ENCODE measurements at regions not wholly inside any gene's neighbourhood (a gene's known extent, or its start where the extent isn't known, plus 50 kb on each side); places are given as distances from the start of the nearest gene placed in this dataset.

- no peak overlapping the region for H3K27ac ChIP-seq
- WGBS = 84% methylated on average over 1 of the region's 1 CpG
- H3K27me3 ChIP-seq = no peaks in the 10 kb centered on the region
- no peaks in the 10 kb centered on the region for H3K4me1 ChIP-seq
- no peak overlapping the region for H3K4me3 ChIP-seq
- no peak for DNase-seq (ENCODE audit: low spot score in 2 of 2)
- no peaks in the 10 kb centered on the region for H3K36me3 ChIP-seq
- peaks cover 4% of the 10 kb centered on the region for H3K9me3 ChIP-seq
- TF ChIP-seq EP300 (IDR thresholded peaks at IDR 0.05) (no peak), POLR2AphosphoS5 (IDR thresholded peaks at IDR 0.05) (no peak), POLR2A (IDR thresholded peaks at IDR 0.05) (no peak), CTCF (IDR thresholded peaks at IDR 0.05) (no peak)
These were observed 978.2 kb downstream of the CDH9 start for GRCh38 chr5:26060212-26060611.

GRCh38 chr5:26054594-26054993, 983.8 kb downstream of the CDH9 start:
- 100% methylated on average over 1 of the region's 1 CpG for WGBS

GRCh38 chr5:26034813-26035212, 1003.6 kb downstream of the CDH9 start:
- Histone ChIP-seq H3K27me3 (no peaks in the 10 kb centered on the region), H3K4me3 (no peak overlapping the region), H3K36me3 (no peaks in the 10 kb centered on the region), H3K4me1 (no peaks in the 10 kb centered on the region), H3K27ac (no peak overlapping the region), H3K9me3 (no peaks in the 10 kb centered on the region)
- TF ChIP-seq EP300 (IDR thresholded peaks at IDR 0.05) (no peak), CTCF (IDR thresholded peaks at IDR 0.05) (no peak), POLR2AphosphoS5 (IDR thresholded peaks at IDR 0.05) (no peak), POLR2A (IDR thresholded peaks at IDR 0.05) (no peak)
- no peak for DNase-seq (ENCODE audit: low spot score in 2 of 2)
- WGBS = 91% methylated on average over 2 of the region's 2 CpGs

More at GRCh38 chr5:26054594-26054993, 983.8 kb downstream of the CDH9 start:
- TF ChIP-seq EP300 (IDR thresholded peaks at IDR 0.05) (no peak), POLR2A (IDR thresholded peaks at IDR 0.05) (no peak), POLR2AphosphoS5 (IDR thresholded peaks at IDR 0.05) (no peak), CTCF (IDR thresholded peaks at IDR 0.05) (no peak)
- peaks cover 5% of the 10 kb centered on the region for H3K9me3 ChIP-seq
- H3K27ac ChIP-seq = no peak overlapping the region
- H3K36me3 ChIP-seq = no peaks in the 10 kb centered on the region
- no peak for DNase-seq (ENCODE audit: low spot score in 2 of 2)
- no peaks in the 10 kb centered on the region for H3K4me1 ChIP-seq
- no peaks in the 10 kb centered on the region for H3K27me3 ChIP-seq
- H3K4me3 ChIP-seq = no peak overlapping the region

- WGBS = 72% methylated on average over 3 of the region's 3 CpGs
- Histone ChIP-seq H3K27me3 (no peaks in the 10 kb centered on the region), H3K4me3 (no peak overlapping the region), H3K27ac (no peak overlapping the region), H3K4me1 (no peaks in the 10 kb centered on the region), H3K36me3 (no peaks in the 10 kb centered on the region), H3K9me3 (no peaks in the 10 kb centered on the region)
- no peak for DNase-seq (ENCODE audit: low spot score in 2 of 2)
- TF ChIP-seq EP300 (IDR thresholded peaks at IDR 0.05) = no peak
- TF ChIP-seq POLR2A (IDR thresholded peaks at IDR 0.05) = no peak
- no peak for TF ChIP-seq POLR2AphosphoS5 (IDR thresholded peaks at IDR 0.05)
- no peak for TF ChIP-seq CTCF (IDR thresholded peaks at IDR 0.05)
These were observed 1006.9 kb downstream of the CDH9 start for GRCh38 chr5:26031481-26031880.

- no peak for DNase-seq (ENCODE audit: low spot score in 2 of 2)
- H3K4me1 ChIP-seq = no peaks in the 10 kb centered on the region
- no peaks in the 10 kb centered on the region for H3K9me3 ChIP-seq
- H3K4me3 ChIP-seq = no peak overlapping the region
- H3K27ac ChIP-seq = no peak overlapping the region
- H3K36me3 ChIP-seq = no peaks in the 10 kb centered on the region
- no peaks in the 10 kb centered on the region for H3K27me3 ChIP-seq
- TF ChIP-seq POLR2A (IDR thresholded peaks at IDR 0.05) (no peak), CTCF (IDR thresholded peaks at IDR 0.05) (no peak), POLR2AphosphoS5 (IDR thresholded peaks at IDR 0.05) (no peak), EP300 (IDR thresholded peaks at IDR 0.05) (no peak)
- WGBS = 81% methylated on average over 4 of the region's 4 CpGs
These were observed 1012.3 kb downstream of the CDH9 start for GRCh38 chr5:26026044-26026443.

Measured in suprapubic skin (tissue), 4 donors.